Smooth muscle cell (in vitro differentiated cells): ENCODE measurements at regions not wholly inside any gene's neighbourhood (a gene's known extent, or its start where the extent isn't known, plus 50 kb on each side); places are given as distances from the start of the nearest gene placed in this dataset.

Experiments used
- DNase-seq: peaks from one replicate; lab custom pipeline; 2025; ENCODE audit not compliant: unreplicated experiment; lab: John Stamatoyannopoulos, UW
- H2AFZ ChIP-seq: fragments of 200-600 bp; sonication (generic); 2 replicates; pipeline ENCODE4 v1.6.0; 2016; ENCODE audit warnings: antibody characterized with exemption, low read depth, mild to moderate bottlenecking
- H3F3A ChIP-seq: fragments of 200-600 bp; sonication (generic); 2 replicates; pipeline ENCODE4 v1.6.0; 2017; ENCODE audit warnings: antibody characterized with exemption, low read depth
- H3K27ac ChIP-seq: fragments of 200-600 bp; sonication (generic); 2 replicates; pipeline ENCODE4 v1.5.1; 2016; ENCODE audit warnings: low read depth, mild to moderate bottlenecking
- H3K27me3 ChIP-seq: fragments of 200-600 bp; sonication (generic); 2 replicates; pipeline ENCODE4 v1.6.1; 2016; ENCODE audit warnings: low read depth, mild to moderate bottlenecking
- H3K36me3 ChIP-seq: fragments of 200-600 bp; sonication (generic); 2 replicates; pipeline ENCODE4 v1.5.1; 2016; ENCODE audit warnings: low read depth
- H3K4me1 ChIP-seq: fragments of 200-600 bp; sonication (generic); 2 replicates; pipeline ENCODE4 v1.5.1; 2016; ENCODE audit warnings: low read depth
- H3K4me2 ChIP-seq: fragments of 200-600 bp; sonication (generic); 2 replicates; pipeline ENCODE4 v1.6.0; 2016; ENCODE audit warnings: mild to moderate bottlenecking
- H3K4me3 ChIP-seq: fragments of 200-600 bp; sonication (generic); 2 replicates; pipeline ENCODE4 v1.5.1; 2016; ENCODE audit warnings: mild to moderate bottlenecking
- H3K79me2 ChIP-seq: fragments of 200-600 bp; sonication (generic); 2 replicates; pipeline ENCODE4 v1.6.0; 2016; ENCODE audit warnings: low read depth, mild to moderate bottlenecking
- H3K9ac ChIP-seq: fragments of 200-600 bp; sonication (generic); 2 replicates; pipeline ENCODE4 v1.6.0; 2016; ENCODE audit warnings: low read depth
- H3K9me3 ChIP-seq: fragments of 200-600 bp; sonication (generic); replicated peaks from 2 replicates; pipeline ENCODE4 v1.5.1; 2016; ENCODE audit warnings: low read depth
- H4K20me1 ChIP-seq: fragments of 200-600 bp; sonication (generic); 2 replicates; pipeline ENCODE4 v1.6.0; 2016; ENCODE audit warnings: low read depth
- WGBS: methylation state at CpG from one replicate; pipeline ENCODE4 v1.1.7; 2016; ENCODE audit warnings: low lambda C conversion rate; 5-methylcytosine and 5-hydroxymethylcytosine counted together
- TF ChIP-seq, protein P1 (sequence below): fragments of 200-600 bp; sonication (generic); IDR thresholded peaks from 2 replicates; pipeline ENCODE4 v1.5.1; 2017; ENCODE audit warnings: borderline replicate concordance, mild to moderate bottlenecking, antibody characterized with exemption; ENCODE audit not compliant: insufficient read depth, poor library complexity, severe bottlenecking

DNA sequence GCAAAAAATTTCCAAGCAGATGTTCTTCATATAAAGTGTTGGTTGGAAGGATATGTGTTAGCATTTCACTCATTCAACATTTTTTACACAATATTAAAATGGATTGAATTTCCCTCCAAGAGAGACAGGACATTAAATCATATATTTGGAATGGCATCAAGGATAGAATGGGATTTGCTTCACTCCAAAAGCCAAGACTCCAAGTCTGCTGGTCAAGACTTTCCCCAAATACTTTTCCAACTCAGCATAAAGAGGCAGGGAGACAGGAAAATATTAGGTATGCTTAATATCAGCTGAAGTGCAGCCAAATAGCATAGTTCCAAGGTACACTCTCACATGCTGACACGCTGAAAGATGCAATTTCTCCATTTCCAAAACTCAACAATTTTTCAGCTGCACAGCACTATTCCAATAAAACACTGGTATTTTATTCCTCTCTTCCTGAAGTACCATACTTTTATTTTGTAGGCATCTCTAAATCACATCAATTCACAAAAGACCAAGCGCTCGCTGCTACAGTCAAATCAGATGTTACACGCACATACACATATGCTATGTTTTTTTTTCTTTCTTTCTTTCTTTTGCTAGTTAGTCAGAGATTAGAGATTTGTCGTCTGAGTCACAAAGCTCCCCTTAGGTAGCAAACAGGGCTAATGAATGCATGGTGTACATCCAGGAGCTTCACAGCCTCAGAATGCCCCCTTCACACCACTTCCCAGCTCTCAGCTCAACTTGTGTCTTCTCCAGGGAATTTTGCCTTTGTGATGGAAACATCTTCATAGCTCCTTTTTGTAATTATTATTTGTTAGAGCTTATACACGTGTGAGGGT, 1033.8 kb upstream of the AUTS2 start:
- H3K4me3 ChIP-seq: no peak overlapping the region
- no peaks in the 10 kb centered on the region for H3F3A ChIP-seq
- H3K9me3 ChIP-seq: no peaks in the 10 kb centered on the region
- H3K27me3 ChIP-seq: peaks cover 9% of the 10 kb centered on the region
- no peak for DNase-seq
- no peaks in the 10 kb centered on the region for H3K36me3 ChIP-seq
- no peak overlapping the region for H3K27ac ChIP-seq
- no peaks in the 10 kb centered on the region for H3K4me1 ChIP-seq
- H3K79me2 ChIP-seq: no peaks in the 10 kb centered on the region
- 79% methylated on average over 6 of the region's 6 CpGs for WGBS
- TF ChIP-seq, protein P1, sequence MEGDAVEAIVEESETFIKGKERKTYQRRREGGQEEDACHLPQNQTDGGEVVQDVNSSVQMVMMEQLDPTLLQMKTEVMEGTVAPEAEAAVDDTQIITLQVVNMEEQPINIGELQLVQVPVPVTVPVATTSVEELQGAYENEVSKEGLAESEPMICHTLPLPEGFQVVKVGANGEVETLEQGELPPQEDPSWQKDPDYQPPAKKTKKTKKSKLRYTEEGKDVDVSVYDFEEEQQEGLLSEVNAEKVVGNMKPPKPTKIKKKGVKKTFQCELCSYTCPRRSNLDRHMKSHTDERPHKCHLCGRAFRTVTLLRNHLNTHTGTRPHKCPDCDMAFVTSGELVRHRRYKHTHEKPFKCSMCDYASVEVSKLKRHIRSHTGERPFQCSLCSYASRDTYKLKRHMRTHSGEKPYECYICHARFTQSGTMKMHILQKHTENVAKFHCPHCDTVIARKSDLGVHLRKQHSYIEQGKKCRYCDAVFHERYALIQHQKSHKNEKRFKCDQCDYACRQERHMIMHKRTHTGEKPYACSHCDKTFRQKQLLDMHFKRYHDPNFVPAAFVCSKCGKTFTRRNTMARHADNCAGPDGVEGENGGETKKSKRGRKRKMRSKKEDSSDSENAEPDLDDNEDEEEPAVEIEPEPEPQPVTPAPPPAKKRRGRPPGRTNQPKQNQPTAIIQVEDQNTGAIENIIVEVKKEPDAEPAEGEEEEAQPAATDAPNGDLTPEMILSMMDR: no peak
- no peak overlapping the region for H2AFZ ChIP-seq
- H4K20me1 ChIP-seq: no peaks in the 10 kb centered on the region
- no peak overlapping the region for H3K9ac ChIP-seq
- no peak overlapping the region for H3K4me2 ChIP-seq

DNA sequence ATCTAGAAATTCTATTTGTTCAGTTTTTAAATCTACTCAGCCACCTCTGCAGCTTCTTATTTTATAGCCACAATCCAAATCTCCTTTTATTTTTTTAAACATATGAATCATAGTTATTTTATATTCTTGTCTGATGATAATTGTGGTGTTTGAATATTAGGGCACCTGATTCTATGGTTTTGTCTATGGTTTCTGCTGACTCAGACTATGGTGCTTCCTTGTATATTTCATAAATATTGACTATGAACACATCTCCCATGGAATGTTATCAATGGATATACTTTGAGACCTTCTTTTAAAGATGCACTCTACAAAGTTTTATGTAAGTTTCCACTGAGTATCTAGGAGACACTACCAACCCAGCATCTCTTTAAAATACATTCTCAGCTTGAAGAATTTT, 1027.0 kb upstream of the AUTS2 start:
- no peak for DNase-seq
- TF ChIP-seq, protein P1: no peak
- H3K4me3 ChIP-seq: no peak overlapping the region
- H2AFZ ChIP-seq: no peak overlapping the region
- no peaks in the 10 kb centered on the region for H3K4me1 ChIP-seq
- H3K27ac ChIP-seq: no peak overlapping the region
- H3K9ac ChIP-seq: no peak overlapping the region
- H3F3A ChIP-seq: no peaks in the 10 kb centered on the region
- no peaks in the 10 kb centered on the region for H3K9me3 ChIP-seq
- H3K27me3 ChIP-seq: peaks cover 15% of the 10 kb centered on the region
- no peaks in the 10 kb centered on the region for H3K79me2 ChIP-seq
- H3K4me2 ChIP-seq: no peak overlapping the region
- no peaks in the 10 kb centered on the region for H4K20me1 ChIP-seq
- no peaks in the 10 kb centered on the region for H3K36me3 ChIP-seq

DNA sequence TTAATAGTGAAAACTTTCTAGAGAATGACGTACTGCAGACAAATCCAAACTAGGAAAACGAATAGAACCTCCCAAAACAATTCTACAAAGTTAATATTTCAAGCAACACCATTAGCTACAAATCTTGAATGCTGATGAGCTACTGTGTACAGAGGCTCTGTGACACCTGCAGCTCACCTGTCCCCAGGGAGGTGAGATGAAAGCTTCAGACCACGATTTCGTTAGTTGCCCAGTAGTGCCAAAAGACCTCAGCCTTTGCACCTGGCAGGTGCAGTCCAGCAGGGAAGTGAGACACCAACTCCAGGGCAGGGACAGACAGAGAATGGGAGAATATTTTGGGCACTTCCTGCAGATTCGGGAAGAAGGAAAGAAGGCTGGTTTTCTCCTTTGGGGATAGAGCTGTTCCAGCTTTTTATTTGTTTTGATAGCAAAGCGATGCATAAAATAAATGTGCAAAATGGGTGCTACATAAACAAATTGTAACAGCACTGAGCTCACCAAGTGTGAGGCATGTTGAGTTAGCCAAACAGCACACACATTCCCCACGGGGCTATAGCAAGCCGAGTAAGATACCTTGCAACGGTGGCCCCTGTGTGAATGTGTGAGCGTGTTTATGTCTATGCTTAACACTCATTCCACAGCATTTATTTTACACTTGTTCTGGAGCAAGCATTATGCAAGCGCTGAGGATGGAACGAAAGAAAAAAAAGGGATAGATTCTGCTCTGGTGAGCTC, 1024.8 kb upstream of the AUTS2 start:
- Histone ChIP-seq H3K4me1 (no peaks in the 10 kb centered on the region), H3K27me3 (peaks cover 18% of the 10 kb centered on the region), H3K36me3 (no peaks in the 10 kb centered on the region), H3F3A (no peaks in the 10 kb centered on the region), H3K79me2 (no peaks in the 10 kb centered on the region), H2AFZ (no peak overlapping the region), H3K9ac (no peak overlapping the region), H4K20me1 (no peaks in the 10 kb centered on the region), H3K9me3 (no peaks in the 10 kb centered on the region), H3K4me3 (no peak overlapping the region), H3K4me2 (no peak overlapping the region), H3K27ac (no peak overlapping the region)
- WGBS: 87% methylated on average over 12 of the region's 12 CpGs
- no peak for DNase-seq
- TF ChIP-seq, protein P1: no peak
